Smooth muscle cell (in vitro differentiated cells): ENCODE measurements at regions not wholly inside any gene's neighbourhood (a gene's known extent, or its start where the extent isn't known, plus 50 kb on each side); places are given as distances from the start of the nearest gene placed in this dataset.

Experiments used
- DNase-seq: peaks from one replicate; lab custom pipeline; 2025; ENCODE audit not compliant: unreplicated experiment; lab: John Stamatoyannopoulos, UW
- H2AFZ ChIP-seq: fragments of 200-600 bp; sonication (generic); 2 replicates; pipeline ENCODE4 v1.6.0; 2016; ENCODE audit warnings: antibody characterized with exemption, low read depth, mild to moderate bottlenecking
- H3F3A ChIP-seq: fragments of 200-600 bp; sonication (generic); 2 replicates; pipeline ENCODE4 v1.6.0; 2017; ENCODE audit warnings: antibody characterized with exemption, low read depth
- H3K27ac ChIP-seq: fragments of 200-600 bp; sonication (generic); 2 replicates; pipeline ENCODE4 v1.5.1; 2016; ENCODE audit warnings: low read depth, mild to moderate bottlenecking
- H3K27me3 ChIP-seq: fragments of 200-600 bp; sonication (generic); 2 replicates; pipeline ENCODE4 v1.6.1; 2016; ENCODE audit warnings: low read depth, mild to moderate bottlenecking
- H3K36me3 ChIP-seq: fragments of 200-600 bp; sonication (generic); 2 replicates; pipeline ENCODE4 v1.5.1; 2016; ENCODE audit warnings: low read depth
- H3K4me1 ChIP-seq: fragments of 200-600 bp; sonication (generic); 2 replicates; pipeline ENCODE4 v1.5.1; 2016; ENCODE audit warnings: low read depth
- H3K4me2 ChIP-seq: fragments of 200-600 bp; sonication (generic); 2 replicates; pipeline ENCODE4 v1.6.0; 2016; ENCODE audit warnings: mild to moderate bottlenecking
- H3K4me3 ChIP-seq: fragments of 200-600 bp; sonication (generic); 2 replicates; pipeline ENCODE4 v1.5.1; 2016; ENCODE audit warnings: mild to moderate bottlenecking
- H3K79me2 ChIP-seq: fragments of 200-600 bp; sonication (generic); 2 replicates; pipeline ENCODE4 v1.6.0; 2016; ENCODE audit warnings: low read depth, mild to moderate bottlenecking
- H3K9ac ChIP-seq: fragments of 200-600 bp; sonication (generic); 2 replicates; pipeline ENCODE4 v1.6.0; 2016; ENCODE audit warnings: low read depth
- H3K9me3 ChIP-seq: fragments of 200-600 bp; sonication (generic); replicated peaks from 2 replicates; pipeline ENCODE4 v1.5.1; 2016; ENCODE audit warnings: low read depth
- H4K20me1 ChIP-seq: fragments of 200-600 bp; sonication (generic); 2 replicates; pipeline ENCODE4 v1.6.0; 2016; ENCODE audit warnings: low read depth
- WGBS: methylation state at CpG from one replicate; pipeline ENCODE4 v1.1.7; 2016; ENCODE audit warnings: low lambda C conversion rate; 5-methylcytosine and 5-hydroxymethylcytosine counted together
- TF ChIP-seq, protein P1 (sequence below): fragments of 200-600 bp; sonication (generic); IDR thresholded peaks from 2 replicates; pipeline ENCODE4 v1.5.1; 2017; ENCODE audit warnings: borderline replicate concordance, mild to moderate bottlenecking, antibody characterized with exemption; ENCODE audit not compliant: insufficient read depth, poor library complexity, severe bottlenecking

DNA sequence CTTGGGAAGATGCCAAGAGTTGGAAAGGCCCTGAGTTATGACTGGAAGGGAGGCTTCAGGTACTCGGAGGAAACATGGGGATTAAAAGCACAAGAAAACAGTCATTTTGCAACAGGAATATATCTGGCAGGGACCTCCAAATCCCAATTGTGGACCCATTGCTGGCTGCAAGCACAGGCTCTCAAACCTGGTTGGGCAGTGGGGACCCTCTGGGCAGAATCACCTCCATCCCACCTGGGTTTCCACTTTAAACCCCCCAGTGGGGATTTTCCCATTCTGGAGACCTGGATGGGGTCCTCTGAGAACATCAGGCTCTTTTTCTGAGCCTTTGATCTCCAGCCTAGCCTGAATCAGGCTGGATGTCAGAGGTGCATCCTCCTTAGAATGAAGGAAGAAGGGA is 177.8 kb downstream of the ASMT start:
- WGBS = no CpG with 5 or more reads among the region's 1 CpG
- TF ChIP-seq, protein P1, sequence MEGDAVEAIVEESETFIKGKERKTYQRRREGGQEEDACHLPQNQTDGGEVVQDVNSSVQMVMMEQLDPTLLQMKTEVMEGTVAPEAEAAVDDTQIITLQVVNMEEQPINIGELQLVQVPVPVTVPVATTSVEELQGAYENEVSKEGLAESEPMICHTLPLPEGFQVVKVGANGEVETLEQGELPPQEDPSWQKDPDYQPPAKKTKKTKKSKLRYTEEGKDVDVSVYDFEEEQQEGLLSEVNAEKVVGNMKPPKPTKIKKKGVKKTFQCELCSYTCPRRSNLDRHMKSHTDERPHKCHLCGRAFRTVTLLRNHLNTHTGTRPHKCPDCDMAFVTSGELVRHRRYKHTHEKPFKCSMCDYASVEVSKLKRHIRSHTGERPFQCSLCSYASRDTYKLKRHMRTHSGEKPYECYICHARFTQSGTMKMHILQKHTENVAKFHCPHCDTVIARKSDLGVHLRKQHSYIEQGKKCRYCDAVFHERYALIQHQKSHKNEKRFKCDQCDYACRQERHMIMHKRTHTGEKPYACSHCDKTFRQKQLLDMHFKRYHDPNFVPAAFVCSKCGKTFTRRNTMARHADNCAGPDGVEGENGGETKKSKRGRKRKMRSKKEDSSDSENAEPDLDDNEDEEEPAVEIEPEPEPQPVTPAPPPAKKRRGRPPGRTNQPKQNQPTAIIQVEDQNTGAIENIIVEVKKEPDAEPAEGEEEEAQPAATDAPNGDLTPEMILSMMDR = no peak

DNA sequence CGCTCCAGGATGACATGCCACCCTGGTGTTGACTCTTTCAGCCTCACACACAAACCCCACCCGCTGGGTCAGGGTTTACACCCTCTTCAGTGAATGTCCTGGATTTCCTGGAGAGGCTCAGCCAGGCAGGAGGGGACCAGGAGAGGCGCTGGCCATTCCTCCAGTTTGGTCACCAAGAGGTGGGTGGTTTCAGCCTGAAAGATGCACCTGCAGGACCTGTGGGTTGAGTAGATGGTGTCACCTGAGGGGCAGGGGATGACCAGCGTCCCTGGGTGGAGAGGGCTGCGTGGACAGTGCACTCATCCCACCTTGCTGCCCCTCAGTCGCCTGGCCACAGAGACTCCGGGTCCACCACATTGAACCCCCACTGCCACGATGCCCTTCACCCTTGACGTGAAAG is 179.7 kb downstream of the ASMT start:
- Histone ChIP-seq H3K79me2 (no peaks in the 10 kb centered on the region), H3K9me3 (no peaks in the 10 kb centered on the region), H3F3A (no peaks in the 10 kb centered on the region), H3K9ac (no peak overlapping the region), H3K27ac (no peak overlapping the region), H3K36me3 (no peaks in the 10 kb centered on the region), H3K27me3 (no peaks in the 10 kb centered on the region), H3K4me2 (no peak overlapping the region), H4K20me1 (no peaks in the 10 kb centered on the region), H2AFZ (no peak overlapping the region), H3K4me1 (no peaks in the 10 kb centered on the region), H3K4me3 (no peak overlapping the region)
- no peak for DNase-seq
- WGBS = 84% methylated on average over 9 of the region's 9 CpGs
- TF ChIP-seq, protein P1 = no peak

More for the DNA sequence above, 177.8 kb downstream of the ASMT start:
- H3K4me2 ChIP-seq = no peak overlapping the region
- DNase-seq = no peak
- no peaks in the 10 kb centered on the region for H3F3A ChIP-seq
- no peak overlapping the region for H3K27ac ChIP-seq
- H3K9me3 ChIP-seq = no peaks in the 10 kb centered on the region
- H3K79me2 ChIP-seq = no peaks in the 10 kb centered on the region
- no peaks in the 10 kb centered on the region for H3K36me3 ChIP-seq
- no peaks in the 10 kb centered on the region for H3K4me1 ChIP-seq
- H3K27me3 ChIP-seq = no peaks in the 10 kb centered on the region
- no peak overlapping the region for H3K4me3 ChIP-seq
- H4K20me1 ChIP-seq = no peaks in the 10 kb centered on the region
- H2AFZ ChIP-seq = no peak overlapping the region
- H3K9ac ChIP-seq = no peak overlapping the region

DNA sequence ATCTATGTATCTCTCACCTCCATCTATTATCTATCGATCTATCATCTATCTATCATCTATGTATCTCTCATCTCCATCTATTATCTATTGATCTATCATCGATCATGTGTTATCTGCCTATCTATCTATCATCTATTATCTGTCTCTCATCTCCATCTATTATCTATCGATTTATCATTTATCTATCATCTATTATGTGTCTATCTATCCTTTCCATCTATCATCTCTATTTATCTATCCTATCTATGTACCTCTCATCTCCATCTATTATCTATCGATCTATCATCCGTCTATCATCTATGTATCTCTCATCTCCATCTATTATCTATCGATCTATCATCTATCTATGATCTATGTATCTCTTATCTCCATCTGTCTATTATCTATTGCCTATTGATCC is 188.1 kb downstream of the ASMT start:
- WGBS = 93% methylated on average over 6 of the region's 6 CpGs

DNA sequence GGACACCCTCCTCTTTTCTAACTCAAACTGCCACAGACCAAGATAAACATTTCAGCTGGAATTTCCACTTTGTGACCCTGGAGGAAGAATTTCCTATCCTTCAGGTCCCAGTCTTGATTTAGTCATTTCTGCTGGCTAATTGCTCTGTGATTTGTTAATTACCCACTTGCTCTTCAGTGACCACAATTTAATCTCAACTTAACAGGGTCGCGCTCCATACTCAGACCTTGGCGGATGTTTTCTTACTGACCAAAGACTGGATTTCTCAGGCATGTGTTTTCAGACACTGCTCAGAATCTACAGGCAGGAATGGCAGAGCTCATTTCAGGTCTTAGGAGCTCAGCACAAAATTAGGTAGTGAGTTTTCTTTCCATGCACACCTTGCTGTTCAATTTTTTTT is 188.9 kb downstream of the ASMT start:
- TF ChIP-seq, protein P1 = no peak
- Histone ChIP-seq H2AFZ (no peak overlapping the region), H3K27me3 (no peaks in the 10 kb centered on the region), H4K20me1 (no peaks in the 10 kb centered on the region), H3K79me2 (no peaks in the 10 kb centered on the region), H3K4me1 (peaks cover 4% of the 10 kb centered on the region), H3K36me3 (no peaks in the 10 kb centered on the region), H3K4me3 (no peak overlapping the region), H3K4me2 (no peak overlapping the region), H3K9me3 (no peaks in the 10 kb centered on the region), H3F3A (no peaks in the 10 kb centered on the region), H3K27ac (no peak overlapping the region), H3K9ac (no peak overlapping the region)
- 95% methylated on average over 3 of the region's 3 CpGs for WGBS
- DNase-seq = no peak

More for the DNA sequence above, 188.1 kb downstream of the ASMT start:
- Histone ChIP-seq H3K4me2 (no peak overlapping the region), H3K36me3 (no peaks in the 10 kb centered on the region), H3K9me3 (no peaks in the 10 kb centered on the region), H4K20me1 (no peaks in the 10 kb centered on the region), H3K4me1 (peaks cover 4% of the 10 kb centered on the region), H3F3A (no peaks in the 10 kb centered on the region), H2AFZ (no peak overlapping the region), H3K79me2 (no peaks in the 10 kb centered on the region), H3K27ac (no peak overlapping the region), H3K4me3 (no peak overlapping the region), H3K9ac (no peak overlapping the region), H3K27me3 (no peaks in the 10 kb centered on the region)
- TF ChIP-seq, protein P1 = no peak
- no peak for DNase-seq
